Prostate gland (tissue), 2 donors: ENCODE measurements at regions not wholly inside any gene's neighbourhood (a gene's known extent, or its start where the extent isn't known, plus 50 kb on each side); places are given as distances from the start of the nearest gene placed in this dataset.
A peak's percentile ranks its signal among the peaks of the same experiment; 100 is the strongest.

Source experiments
- CTCF ChIP-seq, 4 experiments: fragments of 200-600 bp in 2 of 4; fragments of 450-650 bp in 2 of 4; sonication (generic) in 2 of 4; IDR thresholded peaks; 1 replicate in 3 of 4; 2 replicates in 1 of 4; pipeline ENCODE4 v1.5.1; 2016 to 2019; ENCODE audit warnings: antibody characterized with exemption in 4 of 4, mild to moderate bottlenecking in 2 of 4, moderate library complexity in 2 of 4
- POLR2A ChIP-seq: fragments of 450-650 bp; IDR thresholded peaks from one replicate; pipeline ENCODE4 v1.6.1; 2016; ENCODE audit warnings: antibody characterized with exemption, mild to moderate bottlenecking
- POLR2AphosphoS5 ChIP-seq: sonication (generic); formaldehyde crosslinking; IDR thresholded peaks from one replicate; pipeline ENCODE4 v1.6.1; 2017; ENCODE audit warnings: antibody characterized with exemption

GRCh38 chr15:84108728-84109127 lies 126.8 kb upstream of the GOLGA6L4 start:
- TF ChIP-seq POLR2AphosphoS5 (no peak), CTCF (IDR thresholded peaks at IDR 0.05) (peak in 1 of 4 experiments; percentile 25), POLR2A (no peak)
